ENCODE measurements at regions not wholly inside any gene's neighbourhood (a gene's known extent, or its start where the extent isn't known, plus 50 kb on each side); places are given as distances from the start of the nearest gene placed in this dataset.

DNA sequence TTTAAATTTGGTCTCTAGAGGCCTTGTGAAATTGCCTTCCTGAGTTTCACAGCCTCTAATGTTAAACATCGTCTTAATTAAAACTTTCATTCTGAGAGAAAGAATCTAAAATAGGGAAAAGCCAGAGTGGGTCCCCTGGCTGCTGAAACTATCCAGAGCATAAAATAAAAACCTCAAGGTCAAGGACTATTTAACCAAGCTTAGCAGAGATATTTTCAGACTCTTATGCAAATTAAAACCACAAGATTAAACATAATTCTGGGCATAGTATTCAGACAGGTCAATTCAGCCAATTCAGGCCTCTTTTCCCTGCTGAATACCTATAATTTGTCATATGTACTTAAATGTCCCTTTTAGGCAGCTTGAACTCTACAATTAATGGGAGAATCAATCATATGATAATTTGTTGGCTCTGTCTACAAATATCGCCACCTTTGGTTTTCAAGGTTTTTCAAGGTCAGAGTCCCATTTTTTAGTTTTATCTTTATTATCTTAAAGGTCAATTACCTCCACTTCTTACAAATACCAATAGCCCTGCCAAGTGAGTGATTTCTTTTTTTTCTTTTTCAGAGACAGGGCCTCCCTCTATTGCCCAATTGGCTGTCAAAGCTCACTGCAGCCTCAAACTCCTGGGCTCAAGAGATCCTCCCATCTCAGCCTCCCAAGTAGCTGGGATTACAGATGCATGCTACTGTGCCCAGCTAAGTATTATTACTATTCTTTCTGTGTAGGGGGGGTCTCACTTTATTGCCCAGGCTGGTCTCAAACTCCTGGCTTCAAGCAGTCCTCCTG, 257.1 kb downstream of the PHLDA1 start:
- Mint-ChIP-seq H3K27me3 (peaks cover 12% of the 10 kb centered on the region), H3K36me3 (ENCODE audit: low read depth) (no peaks in the 10 kb centered on the region), H3K4me1 (ENCODE audit: low read depth) (peaks cover 12% of the 10 kb centered on the region), H3K9me3 (no peaks in the 10 kb centered on the region), H3K27ac (no peak overlapping the region), H3K4me3 (no peak overlapping the region)

DNA sequence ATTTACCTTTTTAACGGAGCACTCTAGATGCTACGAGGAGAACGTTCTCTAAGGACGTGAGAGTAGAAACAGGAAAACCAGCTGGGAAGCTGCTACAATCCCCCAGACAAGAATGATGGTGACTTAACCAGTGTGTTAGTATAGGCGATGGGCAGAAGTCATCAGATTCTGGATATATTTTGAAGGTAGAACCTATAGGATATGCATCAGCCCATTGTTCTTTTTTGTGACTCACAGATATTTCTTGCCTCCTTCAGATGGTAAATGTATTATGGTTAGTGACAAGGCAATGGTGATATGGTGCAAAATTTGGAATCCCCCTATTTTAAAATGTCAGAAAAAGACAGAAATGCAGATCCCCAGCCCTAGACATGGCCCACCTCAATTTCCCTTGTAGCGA, 258.2 kb downstream of the PHLDA1 start:
- H3K4me1 Mint-ChIP-seq (ENCODE audit: low read depth) = peaks cover 12% of the 10 kb centered on the region
- H3K36me3 Mint-ChIP-seq (ENCODE audit: low read depth) = no peaks in the 10 kb centered on the region
- no peak overlapping the region for H3K27ac Mint-ChIP-seq
- H3K4me3 Mint-ChIP-seq = no peak overlapping the region
- H3K9me3 Mint-ChIP-seq = no peaks in the 10 kb centered on the region
- peaks cover 12% of the 10 kb centered on the region for H3K27me3 Mint-ChIP-seq

DNA sequence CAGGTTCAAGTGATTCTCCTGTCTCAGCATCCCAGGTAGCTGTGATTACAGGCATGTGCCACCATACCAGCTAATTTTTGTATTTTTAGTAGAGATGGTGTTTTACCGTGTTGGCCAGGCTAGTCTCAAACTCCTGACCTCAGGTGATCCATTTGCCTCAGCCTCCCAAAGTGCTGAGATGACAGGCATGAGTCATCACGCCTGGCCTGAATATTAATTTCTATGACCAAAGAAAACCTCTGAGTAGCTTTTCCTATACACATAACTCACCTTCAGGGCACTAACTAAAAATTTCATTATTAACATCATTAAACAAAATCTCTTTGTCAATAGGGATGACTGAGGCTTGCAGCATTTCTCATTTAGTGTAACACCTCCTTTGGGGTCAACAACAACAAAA, 259.6 kb upstream of the KRR1 start:
- no peaks in the 10 kb centered on the region for H3K9me3 Mint-ChIP-seq
- peaks cover 16% of the 10 kb centered on the region for H3K27me3 Mint-ChIP-seq
- H3K4me1 Mint-ChIP-seq (ENCODE audit: low read depth) = peaks cover 22% of the 10 kb centered on the region
- H3K27ac Mint-ChIP-seq = no peak overlapping the region
- H3K36me3 Mint-ChIP-seq (ENCODE audit: low read depth) = no peaks in the 10 kb centered on the region
- no peak overlapping the region for H3K4me3 Mint-ChIP-seq

DNA sequence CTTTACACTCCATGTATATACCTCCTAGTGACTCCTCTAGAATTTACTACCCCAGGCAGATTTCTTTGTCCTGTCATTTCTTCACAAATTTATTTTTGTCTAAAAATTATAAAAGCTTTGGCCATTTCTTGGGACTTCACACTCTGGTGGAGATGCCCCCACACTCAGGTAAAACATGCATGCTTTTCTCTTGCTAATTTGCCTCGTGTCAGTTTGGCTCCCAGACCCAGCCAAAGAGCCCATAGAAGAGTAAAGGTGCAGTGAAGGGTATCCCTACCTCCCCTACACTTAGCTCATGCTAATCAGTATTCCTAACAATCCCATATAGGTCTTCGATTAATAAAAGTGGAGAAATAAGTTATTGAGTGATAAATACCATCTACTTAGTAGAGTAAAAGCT, 256.5 kb upstream of the KRR1 start:
- no peaks in the 10 kb centered on the region for H3K36me3 Mint-ChIP-seq (ENCODE audit: low read depth)
- no peaks in the 10 kb centered on the region for H3K9me3 Mint-ChIP-seq
- H3K4me1 Mint-ChIP-seq (ENCODE audit: low read depth) = peaks cover 13% of the 10 kb centered on the region
- no peak overlapping the region for H3K4me3 Mint-ChIP-seq
- peaks cover 18% of the 10 kb centered on the region for H3K27me3 Mint-ChIP-seq
- H3K27ac Mint-ChIP-seq = no peak overlapping the region

DNA sequence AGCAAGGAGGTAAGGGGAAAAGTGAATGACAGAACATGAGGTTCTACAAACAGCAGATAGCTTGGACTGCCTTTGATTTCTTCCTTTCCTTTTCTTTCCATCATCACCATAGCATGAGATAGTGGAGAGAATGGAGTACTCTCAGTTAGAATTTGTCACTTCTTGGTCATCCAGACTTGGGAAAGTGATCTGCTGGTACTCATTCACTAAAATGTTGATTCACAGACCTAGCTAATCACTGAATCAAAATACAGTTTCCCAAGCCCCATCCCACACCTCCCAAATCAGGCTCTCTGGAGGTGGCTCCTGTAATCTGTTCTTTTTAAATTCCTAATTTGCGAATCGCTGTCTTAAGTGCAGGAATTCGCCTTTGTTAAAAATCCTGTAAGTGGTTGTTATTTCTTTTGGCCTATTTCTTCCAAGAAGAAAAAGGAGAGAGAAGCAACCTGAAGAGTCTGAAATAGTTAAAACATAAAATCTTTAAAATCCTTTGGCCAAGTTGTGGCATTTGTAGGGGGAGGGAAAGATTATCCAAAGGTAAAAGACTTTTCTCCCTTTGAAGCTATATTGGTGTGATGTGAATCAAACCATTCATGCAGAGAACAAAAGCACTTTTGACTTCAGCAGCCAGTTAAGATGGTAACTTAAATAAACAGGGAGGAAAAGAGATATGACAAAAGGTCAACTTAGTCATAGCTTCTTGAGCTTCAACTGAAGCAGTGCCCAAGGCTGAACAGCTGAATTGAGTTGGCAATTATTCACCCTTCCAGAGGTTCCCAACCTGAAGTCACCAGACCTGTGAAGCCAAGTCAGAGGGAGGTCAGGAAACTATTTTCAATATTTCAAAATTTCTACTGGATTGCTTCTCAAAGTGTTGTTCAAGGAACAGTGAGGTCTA, 255.1 kb upstream of the KRR1 start:
- H3K9me3 Mint-ChIP-seq = no peaks in the 10 kb centered on the region
- peaks cover 13% of the 10 kb centered on the region for H3K4me1 Mint-ChIP-seq (ENCODE audit: low read depth)
- H3K27ac Mint-ChIP-seq = no peak overlapping the region

DNA sequence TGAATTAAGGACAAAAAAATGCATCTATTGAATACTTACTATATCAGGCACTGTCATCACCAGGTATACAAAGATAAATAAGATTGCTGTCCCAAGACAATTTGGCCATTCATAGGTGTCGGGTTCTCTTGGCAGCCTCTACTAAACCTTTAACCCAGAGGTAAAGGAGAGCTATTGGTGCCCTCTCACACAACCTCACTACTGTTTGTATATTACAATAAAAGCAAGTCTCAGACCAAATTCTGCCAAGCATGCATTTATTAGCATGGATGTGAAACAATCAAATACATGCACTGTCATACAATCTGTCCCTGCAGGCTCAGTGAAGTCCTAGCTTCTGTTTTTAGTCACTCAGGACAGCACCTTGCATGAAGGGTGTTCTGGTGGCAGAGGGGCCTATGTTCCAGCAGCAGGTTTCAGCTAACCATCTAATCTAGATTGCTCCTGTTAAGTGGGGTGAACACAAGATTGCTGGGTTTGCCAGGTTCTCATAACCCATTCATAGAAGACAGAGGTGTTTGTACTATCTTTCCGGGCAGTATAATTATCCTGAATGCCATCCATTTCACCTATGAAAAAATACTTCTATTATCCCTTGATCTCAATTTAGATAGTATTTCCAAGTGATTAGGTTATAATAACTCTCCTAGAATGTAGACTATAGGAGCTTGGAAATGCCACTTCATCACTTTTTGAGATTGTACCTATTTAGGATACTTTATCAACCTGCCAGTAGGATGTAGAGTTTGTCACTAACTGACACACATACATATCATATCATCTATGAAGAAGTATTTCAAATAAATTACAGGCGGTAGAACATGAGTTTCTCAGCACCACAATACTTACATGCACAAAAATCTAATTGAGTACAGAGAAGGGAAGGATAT, 254.0 kb upstream of the KRR1 start:
- Mint-ChIP-seq H3K36me3 (ENCODE audit: low read depth) (no peaks in the 10 kb centered on the region), H3K4me1 (ENCODE audit: low read depth) (peaks cover 15% of the 10 kb centered on the region), H3K4me3 (no peak overlapping the region), H3K27me3 (peaks cover 18% of the 10 kb centered on the region), H3K27ac (no peak overlapping the region), H3K9me3 (no peaks in the 10 kb centered on the region)

More for the DNA sequence above, 255.1 kb upstream of the KRR1 start:
- Mint-ChIP-seq H3K4me3 (no peak overlapping the region), H3K27me3 (peaks cover 18% of the 10 kb centered on the region), H3K36me3 (ENCODE audit: low read depth) (no peaks in the 10 kb centered on the region)

DNA sequence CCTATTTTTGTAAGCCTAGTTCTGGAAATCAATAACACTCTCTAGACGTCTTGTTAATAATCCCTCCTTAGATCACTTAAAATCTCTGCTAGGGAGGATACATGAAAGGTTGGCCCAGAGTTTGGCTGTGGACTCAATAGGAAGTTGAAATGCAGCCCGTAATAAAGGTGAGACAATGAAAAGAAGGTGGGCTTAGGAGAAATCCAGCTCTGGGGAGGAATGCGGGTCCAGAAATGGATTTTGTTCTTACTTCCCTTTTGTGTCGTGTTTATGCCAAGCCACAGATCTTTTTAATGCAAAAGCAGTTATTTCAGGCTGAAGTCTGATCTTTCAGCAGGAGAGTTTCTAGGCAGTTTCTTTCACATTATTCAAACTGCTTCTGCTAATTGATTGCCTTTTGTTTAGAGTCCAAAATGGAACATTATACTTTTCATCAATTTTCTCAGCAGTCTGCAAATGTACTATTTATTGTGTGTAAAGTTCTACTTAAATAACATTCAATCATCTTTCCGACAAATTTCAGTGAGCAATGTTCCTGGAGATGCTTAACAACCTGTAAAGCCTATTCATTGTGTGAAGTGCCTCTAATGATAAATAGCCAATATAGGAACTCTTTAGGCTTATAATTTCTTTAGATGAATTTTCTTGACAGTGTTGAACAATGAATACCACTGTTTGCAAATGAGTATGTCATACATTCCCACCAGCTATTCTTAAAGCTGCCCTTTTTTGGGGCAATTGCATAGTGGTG, 252.9 kb upstream of the KRR1 start:
- Mint-ChIP-seq H3K4me1 (ENCODE audit: low read depth) (peaks cover 26% of the 10 kb centered on the region), H3K9me3 (no peaks in the 10 kb centered on the region), H3K36me3 (ENCODE audit: low read depth) (no peaks in the 10 kb centered on the region), H3K27ac (no peak overlapping the region), H3K4me3 (no peak overlapping the region), H3K27me3 (peaks cover 18% of the 10 kb centered on the region)

DNA sequence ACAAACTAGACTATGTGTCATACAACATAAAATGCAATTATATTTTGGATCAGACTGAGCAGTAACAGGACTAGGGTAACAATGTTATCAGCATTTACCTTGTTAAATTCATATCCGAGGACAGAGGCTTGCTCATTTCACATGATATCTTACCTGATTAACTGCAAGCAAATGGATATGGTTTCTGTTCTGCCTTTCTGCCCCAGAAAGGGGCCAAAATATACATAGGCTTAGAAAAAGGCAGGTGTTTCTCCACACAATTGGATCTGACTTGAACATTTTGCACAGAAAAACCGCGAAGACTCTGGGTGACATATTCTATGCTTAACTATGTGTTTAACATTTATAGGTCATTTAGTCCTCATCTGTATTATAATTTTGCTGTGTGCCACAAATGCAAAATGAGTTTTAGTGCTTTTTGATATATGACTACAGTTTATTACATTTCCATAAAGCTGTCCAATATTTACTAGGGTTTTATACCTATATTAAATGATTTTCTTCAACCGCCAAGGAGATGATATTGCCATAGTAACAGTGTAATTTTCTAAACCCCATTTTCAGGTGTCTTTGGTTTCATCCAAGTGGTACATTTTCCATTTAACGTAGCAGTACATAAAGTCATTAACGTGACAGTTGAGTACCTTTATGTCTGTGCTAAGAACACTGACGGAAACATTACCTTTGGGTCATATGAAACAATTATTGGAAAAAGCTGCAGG, 249.3 kb upstream of the KRR1 start:
- H3K9me3 Mint-ChIP-seq = no peaks in the 10 kb centered on the region
- H3K36me3 Mint-ChIP-seq (ENCODE audit: low read depth) = no peaks in the 10 kb centered on the region
- peaks cover 13% of the 10 kb centered on the region for H3K27me3 Mint-ChIP-seq
- no peak overlapping the region for H3K27ac Mint-ChIP-seq
- peaks cover 20% of the 10 kb centered on the region for H3K4me1 Mint-ChIP-seq (ENCODE audit: low read depth)
- no peak overlapping the region for H3K4me3 Mint-ChIP-seq

DNA sequence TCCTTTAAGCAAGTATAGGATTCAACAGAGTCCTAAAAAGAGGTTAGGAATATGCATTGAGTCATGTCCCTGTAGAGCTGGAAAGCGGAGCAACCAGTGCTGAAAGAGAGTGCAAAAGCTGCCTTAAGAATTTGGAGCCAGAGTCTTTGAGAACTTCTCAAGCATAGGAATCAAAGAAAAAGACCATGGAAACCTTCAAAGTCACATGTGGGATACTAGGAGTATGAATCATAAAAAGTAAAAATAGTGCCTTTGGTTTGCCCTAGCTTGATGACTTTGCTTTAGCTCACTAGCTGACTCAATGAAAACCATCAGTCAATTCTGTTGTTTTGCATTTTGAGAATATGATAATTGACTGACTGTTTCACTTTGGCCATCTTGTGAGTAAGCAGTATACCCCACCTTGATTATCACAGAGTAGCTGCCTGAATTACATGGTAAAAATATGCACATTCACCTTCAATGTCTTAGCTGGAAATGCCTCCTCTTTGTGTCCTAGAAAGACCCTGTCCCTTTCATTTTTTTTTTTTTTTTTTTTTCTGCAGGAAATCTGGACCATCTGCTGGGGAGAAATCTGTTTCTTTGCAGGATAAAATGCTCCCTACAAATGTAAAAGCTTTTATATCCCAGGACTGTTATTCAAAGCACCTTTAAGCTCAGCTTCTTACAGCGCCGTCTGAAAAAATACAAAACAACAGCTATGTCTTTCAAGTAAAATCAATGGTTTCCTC, 248.6 kb upstream of the KRR1 start:
- H3K4me1 Mint-ChIP-seq (ENCODE audit: low read depth) = peaks cover 24% of the 10 kb centered on the region
- H3K9me3 Mint-ChIP-seq = no peaks in the 10 kb centered on the region
- H3K4me3 Mint-ChIP-seq = no peak overlapping the region
- peaks cover 10% of the 10 kb centered on the region for H3K27me3 Mint-ChIP-seq
- H3K27ac Mint-ChIP-seq = no peak overlapping the region
- H3K36me3 Mint-ChIP-seq (ENCODE audit: low read depth) = no peaks in the 10 kb centered on the region

DNA sequence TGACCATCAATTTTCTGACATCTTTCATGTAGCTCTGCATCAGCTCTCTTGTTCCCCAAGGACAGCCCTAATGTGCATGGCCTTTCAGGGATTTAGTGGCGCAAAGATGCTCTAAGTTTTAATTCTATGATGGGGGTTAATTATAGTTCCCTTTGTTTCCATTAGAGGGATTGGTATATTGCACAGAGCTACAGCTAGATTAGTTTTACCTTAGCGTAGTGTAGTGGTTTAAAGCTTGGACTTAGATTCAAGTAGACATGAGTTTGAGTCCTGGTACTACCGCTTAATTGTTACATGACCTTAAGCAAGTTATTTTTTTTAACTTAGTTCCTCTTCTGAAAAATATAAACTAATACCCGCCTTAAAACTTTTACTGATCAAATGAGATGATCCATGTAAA, 247.8 kb upstream of the KRR1 start:
- Mint-ChIP-seq H3K27me3 (peaks cover 10% of the 10 kb centered on the region), H3K36me3 (ENCODE audit: low read depth) (no peaks in the 10 kb centered on the region), H3K4me3 (no peak overlapping the region), H3K4me1 (ENCODE audit: low read depth) (peaks cover 32% of the 10 kb centered on the region), H3K9me3 (no peaks in the 10 kb centered on the region), H3K27ac (no peak overlapping the region)

DNA sequence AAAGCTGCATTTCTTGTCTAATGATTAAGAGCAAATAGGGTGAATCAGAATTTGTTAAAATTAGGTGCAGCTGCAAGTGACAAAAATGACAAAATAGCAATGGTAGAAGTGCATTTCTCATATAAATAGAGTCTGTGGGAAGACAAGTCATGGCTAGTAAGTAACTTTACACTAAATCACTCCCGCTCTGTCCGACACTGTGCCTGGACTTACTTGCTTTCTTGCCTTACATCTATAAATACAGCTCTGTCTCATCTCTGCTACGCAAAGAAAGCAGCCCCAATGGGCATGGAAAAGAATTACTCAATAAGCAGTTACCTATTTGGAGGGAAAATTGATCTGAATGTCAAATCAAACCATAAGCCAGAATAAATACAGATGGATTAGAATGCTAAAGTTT, 245.4 kb upstream of the KRR1 start:
- Mint-ChIP-seq H3K27ac (no peak overlapping the region), H3K36me3 (ENCODE audit: low read depth) (no peaks in the 10 kb centered on the region), H3K4me3 (no peak overlapping the region), H3K9me3 (no peaks in the 10 kb centered on the region), H3K4me1 (ENCODE audit: low read depth) (peaks cover 34% of the 10 kb centered on the region), H3K27me3 (peaks cover 10% of the 10 kb centered on the region)

DNA sequence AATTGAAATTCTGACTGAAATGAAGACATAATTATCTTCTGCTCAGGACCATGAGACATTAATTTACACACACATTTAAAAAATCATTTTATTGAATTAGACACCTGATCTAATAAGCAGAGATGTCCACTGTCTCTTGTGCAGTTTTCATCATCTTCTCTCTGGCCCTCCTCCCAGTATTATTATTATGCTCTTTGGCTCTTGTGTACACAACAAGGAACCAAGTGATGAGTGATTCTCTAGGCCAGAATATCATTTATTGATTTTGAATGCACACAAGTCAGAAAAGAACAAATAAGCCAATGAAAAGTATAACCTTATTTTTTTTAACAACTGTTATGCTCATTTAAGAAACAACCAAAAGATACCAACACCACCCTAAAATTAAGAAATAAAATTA, 244.7 kb upstream of the KRR1 start:
- H3K27ac Mint-ChIP-seq = no peak overlapping the region
- H3K4me3 Mint-ChIP-seq = no peak overlapping the region
- H3K9me3 Mint-ChIP-seq = no peaks in the 10 kb centered on the region
- peaks cover 10% of the 10 kb centered on the region for H3K27me3 Mint-ChIP-seq
- H3K4me1 Mint-ChIP-seq (ENCODE audit: low read depth) = peaks cover 34% of the 10 kb centered on the region
- H3K36me3 Mint-ChIP-seq (ENCODE audit: low read depth) = no peaks in the 10 kb centered on the region

DNA sequence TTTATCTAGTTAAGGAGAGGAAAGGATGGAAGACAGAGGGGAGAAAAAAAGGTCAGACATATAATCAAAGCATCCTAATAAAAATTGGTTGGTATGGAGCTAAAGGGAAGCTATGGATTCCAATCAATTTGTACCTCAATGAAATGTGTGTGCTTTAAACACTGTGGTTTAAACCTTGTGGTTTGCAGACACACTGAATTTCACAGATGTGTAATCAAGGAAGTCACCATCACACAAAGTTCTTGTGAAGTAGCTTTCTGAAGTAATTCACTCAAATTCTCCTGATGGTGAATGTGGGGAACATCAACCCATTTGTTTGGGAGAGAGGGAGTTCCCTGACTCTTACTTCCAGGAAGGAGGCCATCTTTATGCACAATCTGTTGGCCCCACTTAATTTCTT, 243.3 kb upstream of the KRR1 start:
- Mint-ChIP-seq H3K4me1 (ENCODE audit: low read depth) (peaks cover 25% of the 10 kb centered on the region), H3K27me3 (peaks cover 10% of the 10 kb centered on the region), H3K9me3 (no peaks in the 10 kb centered on the region), H3K36me3 (ENCODE audit: low read depth) (no peaks in the 10 kb centered on the region), H3K27ac (no peak overlapping the region), H3K4me3 (no peak overlapping the region)

Data from stimulated activated naive CD8-positive, alpha-beta T cell treated with anti-CD3 and anti-CD28 coated beads, Interleukin-15, Interleukin-2, amounts not matched to agents 100 ng/mL and 50 ng/mL, for 24 hours (primary cell).